ENCODE measurements at regions not wholly inside any gene's neighbourhood (a gene's known extent, or its start where the extent isn't known, plus 50 kb on each side); places are given as distances from the start of the nearest gene placed in this dataset.

- ATAC-seq, result no peak
- TF ChIP-seq GLIS3 (CRISPR knock-in tag; IDR thresholded peaks at IDR 0.05) (no peak), ZNF565 (CRISPR knock-in tag; conservative IDR thresholded peaks at IDR 0.05; ENCODE audit: low read depth) (no peak)
Measured at GRCh38 chr6:105832313-105832761, 253.8 kb upstream of the PRDM1 start.

GRCh38 chr6:105831311-105832097 is 254.6 kb upstream of the PRDM1 start:
- TF ChIP-seq TSHZ2 (CRISPR knock-in tag; IDR thresholded peaks at IDR 0.05) (no peak), CREB5 (CRISPR knock-in tag; IDR thresholded peaks at IDR 0.05; ENCODE audit: low read depth) (no peak), PPARA (CRISPR knock-in tag; IDR thresholded peaks at IDR 0.05; ENCODE audit: borderline replicate concordance) (no peak), ZFP30 (CRISPR knock-in tag; IDR thresholded peaks at IDR 0.05) (no peak), GLIS3 (CRISPR knock-in tag; IDR thresholded peaks at IDR 0.05) (no peak), ARNTL (CRISPR knock-in tag; IDR thresholded peaks at IDR 0.05; ENCODE audit: borderline replicate concordance, low read depth) (no peak), ISL1 (CRISPR knock-in tag; IDR thresholded peaks at IDR 0.05) (no peak), ZNF565 (CRISPR knock-in tag; conservative IDR thresholded peaks at IDR 0.05; ENCODE audit: low read depth) (no peak), TOX (CRISPR knock-in tag; IDR thresholded peaks at IDR 0.05; ENCODE audit: borderline replicate concordance) (no peak), CSDC2 (CRISPR knock-in tag; IDR thresholded peaks at IDR 0.05) (no peak)
- ATAC-seq, result no peak

DNA sequence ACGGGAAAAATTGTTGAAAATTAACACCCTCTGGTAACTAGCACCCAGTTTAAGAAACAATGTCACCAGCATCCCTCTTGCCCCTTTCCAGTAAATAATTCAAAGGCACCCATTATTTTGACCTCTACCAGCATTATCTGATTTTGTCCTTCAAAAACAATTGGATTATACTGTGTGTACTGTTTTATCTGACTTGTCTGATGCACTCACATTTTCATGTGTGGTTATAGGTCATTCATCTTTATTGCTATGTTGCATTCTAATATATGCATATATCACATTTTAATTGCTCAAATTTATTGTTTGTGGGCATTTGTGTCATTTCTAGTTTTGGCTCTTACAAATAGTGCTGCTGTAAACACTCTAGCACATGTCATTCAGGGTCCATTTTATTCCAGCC is 260.9 kb upstream of the PRDM1 start:
- no peak for TF ChIP-seq PATZ1 (CRISPR knock-in tag; IDR thresholded peaks at IDR 0.05; ENCODE audit: borderline replicate concordance)
- TF ChIP-seq ZC3H10 (CRISPR knock-in tag; IDR thresholded peaks at IDR 0.05), result no peak
- no peak for TF ChIP-seq CSRNP3 (CRISPR knock-in tag; IDR thresholded peaks at IDR 0.05)
- no peak for TF ChIP-seq ESRRG (CRISPR knock-in tag; IDR thresholded peaks at IDR 0.05)
- TF ChIP-seq CSDC2 (CRISPR knock-in tag; IDR thresholded peaks at IDR 0.05), result no peak
- no peak for ATAC-seq

DNA sequence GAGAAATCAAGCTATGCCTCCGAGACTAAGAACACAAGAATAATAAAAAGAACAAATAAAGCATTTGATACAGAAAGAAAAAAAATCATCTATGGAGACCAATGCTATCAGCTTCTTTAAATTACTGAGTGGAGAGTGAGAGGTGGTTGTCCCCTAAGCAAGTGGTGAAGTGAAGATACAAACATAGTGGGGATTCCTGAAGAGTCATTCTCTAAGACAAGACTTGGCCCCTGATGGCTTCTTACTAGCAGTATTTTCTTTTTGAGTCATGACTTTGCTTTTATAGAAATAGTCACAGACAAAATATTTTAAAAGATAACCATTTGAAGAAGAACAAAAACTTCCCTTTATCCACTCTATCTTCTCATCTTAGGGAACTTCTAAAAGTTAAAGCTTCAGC is 261.4 kb upstream of the PRDM1 start:
- ATAC-seq, result no peak
- TF ChIP-seq PATZ1 (CRISPR knock-in tag; IDR thresholded peaks at IDR 0.05; ENCODE audit: borderline replicate concordance), result no peak
- TF ChIP-seq CREB5 (CRISPR knock-in tag; IDR thresholded peaks at IDR 0.05; ENCODE audit: low read depth), result no peak
- TF ChIP-seq TOX (CRISPR knock-in tag; IDR thresholded peaks at IDR 0.05; ENCODE audit: borderline replicate concordance), result no peak
- TF ChIP-seq ZNF70 (CRISPR knock-in tag; IDR thresholded peaks at IDR 0.05), result no peak
- no peak for TF ChIP-seq ZFP3 (CRISPR knock-in tag; IDR thresholded peaks at IDR 0.05)
- no peak for TF ChIP-seq ZNF565 (CRISPR knock-in tag; conservative IDR thresholded peaks at IDR 0.05; ENCODE audit: low read depth)
- TF ChIP-seq ESRRG (CRISPR knock-in tag; IDR thresholded peaks at IDR 0.05), result no peak
- TF ChIP-seq ZC3H10 (CRISPR knock-in tag; IDR thresholded peaks at IDR 0.05), result no peak
- no peak for TF ChIP-seq CSRNP3 (CRISPR knock-in tag; IDR thresholded peaks at IDR 0.05)
- no peak for TF ChIP-seq BACH2 (CRISPR knock-in tag; IDR thresholded peaks at IDR 0.05; ENCODE audit: borderline replicate concordance)
- TF ChIP-seq TSHZ2 (CRISPR knock-in tag; IDR thresholded peaks at IDR 0.05), result no peak
- TF ChIP-seq ZNF8 (CRISPR knock-in tag; IDR thresholded peaks at IDR 0.05), result no peak
- no peak for TF ChIP-seq PPARA (CRISPR knock-in tag; IDR thresholded peaks at IDR 0.05; ENCODE audit: borderline replicate concordance)

Data from SK-N-SH treated with all-trans-retinoic acid at 6 μM for 48 hours (cell line).